Calu3 (cell line): ENCODE measurements at regions not wholly inside any gene's neighbourhood (a gene's known extent, or its start where the extent isn't known, plus 50 kb on each side); places are given as distances from the start of the nearest gene placed in this dataset.

Experiments
- BruUV-seq: library from RNA; stranded (reverse); fragments of 400-500 nt; replicated peaks from 2 replicates; lab custom pipeline; 2021; lab: Mats Ljungman, UMichigan
- CTCF ChIA-PET: fragments of 300-600 bp; sonication (Branson Sonifier 250); formaldehyde crosslinking; loops from one replicate; lab custom pipeline; 2022; ENCODE audit warnings: antibody characterized with exemption; lab: Charles Lee
- DNase-seq: peaks from one replicate; pipeline ENCODE4 v3.0.0; 2022
- H3K27ac Mint-ChIP-seq: one replicate; pipeline ENCODE4 v1.8.0; 2022; ENCODE audit warnings: mixed read lengths; ENCODE audit not compliant: unreplicated experiment
- H3K27me3 Mint-ChIP-seq: one replicate; pipeline ENCODE4 v1.8.0; 2022; ENCODE audit warnings: mixed read lengths; ENCODE audit not compliant: unreplicated experiment
- H3K36me3 Mint-ChIP-seq: one replicate; pipeline ENCODE4 v1.8.0; 2022; ENCODE audit warnings: mild to moderate bottlenecking, moderate library complexity, mixed read lengths; ENCODE audit not compliant: insufficient read depth, unreplicated experiment
- H3K4me1 Mint-ChIP-seq: one replicate; pipeline ENCODE4 v1.8.0; 2022; ENCODE audit warnings: mild to moderate bottlenecking, low read depth, mixed read lengths; ENCODE audit not compliant: unreplicated experiment
- H3K4me3 Mint-ChIP-seq: one replicate; pipeline ENCODE4 v1.8.0; 2022; ENCODE audit warnings: mild to moderate bottlenecking, low read depth, moderate library complexity, mixed read lengths; ENCODE audit not compliant: unreplicated experiment
- H3K9me3 Mint-ChIP-seq: one replicate; pipeline ENCODE4 v1.8.0; 2022; ENCODE audit warnings: low read depth, mixed read lengths; ENCODE audit not compliant: unreplicated experiment
- CTCF ChIP-seq: fragments of 200-600 bp; IDR thresholded peaks from one replicate; pipeline ENCODE4 v1.8.0; 2022; ENCODE audit warnings: antibody characterized with exemption; ENCODE audit not compliant: unreplicated experiment
- intact Hi-C: fragments of 100-400 bp; cut with micrococcal nuclease; formaldehyde crosslinking; loops from one replicate; pipeline ENCODE4 v1.10.0; 2022; ENCODE audit not compliant: unreplicated experiment

GRCh38 chr11:69562816-69563215 lies 78.1 kb upstream of the CCND1 start:
- DNase-seq, result no peak
- BruUV-seq, result no TSS peak
- H3K9me3 Mint-ChIP-seq, result peaks cover 4% of the 10 kb centered on the region
- CTCF ChIA-PET, result no interaction called here
- H3K27ac Mint-ChIP-seq, result no peak overlapping the region
- TF ChIP-seq CTCF, result no peak
- no peaks in the 10 kb centered on the region for H3K36me3 Mint-ChIP-seq
- peaks cover under 1% of the 10 kb centered on the region for H3K4me1 Mint-ChIP-seq
- H3K4me3 Mint-ChIP-seq, result no peak overlapping the region
- intact Hi-C loops, result no loop called here
- H3K27me3 Mint-ChIP-seq, result no peaks in the 10 kb centered on the region

GRCh38 chr11:69563306-69563705 lies 77.7 kb upstream of the CCND1 start:
- TF ChIP-seq CTCF, result no peak
- Mint-ChIP-seq H3K4me3 (no peak overlapping the region), H3K27me3 (no peaks in the 10 kb centered on the region), H3K36me3 (no peaks in the 10 kb centered on the region), H3K4me1 (peaks cover 5% of the 10 kb centered on the region), H3K9me3 (peaks cover 4% of the 10 kb centered on the region), H3K27ac (no peak overlapping the region)
- no peak for DNase-seq
- CTCF ChIA-PET, result no interaction called here
- no TSS peak for BruUV-seq
- intact Hi-C loops, result no loop called here

GRCh38 chr11:69563946-69564775 lies 76.8 kb upstream of the CCND1 start:
- H3K27me3 Mint-ChIP-seq, result peaks cover 8% of the 10 kb centered on the region
- no peaks in the 10 kb centered on the region for H3K36me3 Mint-ChIP-seq
- TF ChIP-seq CTCF, result no peak
- peaks cover 8% of the 10 kb centered on the region for H3K4me1 Mint-ChIP-seq
- intact Hi-C loops, result no loop called here
- BruUV-seq, result no TSS peak
- H3K4me3 Mint-ChIP-seq, result no peak overlapping the region
- CTCF ChIA-PET, result no interaction called here
- no peak overlapping the region for H3K27ac Mint-ChIP-seq
- peaks cover 4% of the 10 kb centered on the region for H3K9me3 Mint-ChIP-seq
- no peak for DNase-seq

GRCh38 chr11:69566001-69566400 lies 75.0 kb upstream of the CCND1 start:
- CTCF ChIA-PET, result no interaction called here
- H3K9me3 Mint-ChIP-seq, result peaks cover 4% of the 10 kb centered on the region
- peaks cover 27% of the 10 kb centered on the region for H3K27me3 Mint-ChIP-seq
- H3K4me1 Mint-ChIP-seq, result peaks cover 8% of the 10 kb centered on the region
- intact Hi-C loops, result no loop called here
- no peak for TF ChIP-seq CTCF
- no peak overlapping the region for H3K4me3 Mint-ChIP-seq
- no peaks in the 10 kb centered on the region for H3K36me3 Mint-ChIP-seq
- no TSS peak for BruUV-seq
- no peak overlapping the region for H3K27ac Mint-ChIP-seq
- DNase-seq, result no peak
